ENCODE measurements at regions not wholly inside any gene's neighbourhood (a gene's known extent, or its start where the extent isn't known, plus 50 kb on each side); places are given as distances from the start of the nearest gene placed in this dataset.
"Not testable (repeated sequence)": the region's sequence is repeated elsewhere in the genome, so short reads cannot be mapped to it uniquely, and the experiment has no call there.

- not testable (repeated sequence) for TF ChIP-seq CTCF, POLR2A (IDR thresholded peaks at IDR 0.05)
Measured at GRCh38 chr16:21334188-21335146, 56.4 kb upstream of the CRYM start.
